GM13977 (cell line): ENCODE measurements at regions not wholly inside any gene's neighbourhood (a gene's known extent, or its start where the extent isn't known, plus 50 kb on each side); places are given as distances from the start of the nearest gene placed in this dataset.

Source experiments
- DNase-seq: peaks from one replicate; pipeline ENCODE4 v3.0.0; 2012; ENCODE audit warnings: low spot score
- in situ Hi-C: fragments of 300-500 bp; cut with MboI; formaldehyde crosslinking; loops from one replicate; pipeline ENCODE4 v1.12.0; 2022; ENCODE audit warnings: low sequenced_read_pairs, low pct_unique_long_range_greater_than_20kb, mixed read lengths, inconsistent platforms; ENCODE audit not compliant: unreplicated experiment
- TF ChIP-seq, protein P1 (sequence below): IDR thresholded peaks from 2 replicates; pipeline ENCODE4 v1.5.1; 2012; ENCODE audit warnings: mild to moderate bottlenecking, control low read depth; ENCODE audit not compliant: insufficient read depth; ENCODE audit errors: extremely low read depth, missing control alignments

DNA sequence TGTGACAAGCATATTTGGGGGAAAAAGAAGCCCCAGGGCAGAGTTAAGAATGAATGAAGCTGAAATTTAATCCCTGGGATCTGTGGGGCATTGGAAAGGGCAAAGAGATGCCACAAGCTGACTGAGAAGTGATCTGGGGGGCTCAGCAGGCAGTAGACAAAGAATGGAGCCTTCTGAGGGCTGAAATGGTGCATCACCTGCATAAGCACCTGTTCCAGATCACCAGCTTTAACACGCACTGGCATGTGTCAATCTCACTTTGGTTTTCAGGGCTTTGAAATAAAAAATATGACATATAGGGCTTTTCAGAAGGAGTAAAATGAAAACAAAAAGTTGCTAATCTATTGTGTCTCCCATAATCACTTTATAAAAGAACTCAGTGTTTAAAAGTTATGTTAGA is 210.8 kb upstream of the ARHGEF26 start:
- DNase-seq, result no peak
- TF ChIP-seq, protein P1, sequence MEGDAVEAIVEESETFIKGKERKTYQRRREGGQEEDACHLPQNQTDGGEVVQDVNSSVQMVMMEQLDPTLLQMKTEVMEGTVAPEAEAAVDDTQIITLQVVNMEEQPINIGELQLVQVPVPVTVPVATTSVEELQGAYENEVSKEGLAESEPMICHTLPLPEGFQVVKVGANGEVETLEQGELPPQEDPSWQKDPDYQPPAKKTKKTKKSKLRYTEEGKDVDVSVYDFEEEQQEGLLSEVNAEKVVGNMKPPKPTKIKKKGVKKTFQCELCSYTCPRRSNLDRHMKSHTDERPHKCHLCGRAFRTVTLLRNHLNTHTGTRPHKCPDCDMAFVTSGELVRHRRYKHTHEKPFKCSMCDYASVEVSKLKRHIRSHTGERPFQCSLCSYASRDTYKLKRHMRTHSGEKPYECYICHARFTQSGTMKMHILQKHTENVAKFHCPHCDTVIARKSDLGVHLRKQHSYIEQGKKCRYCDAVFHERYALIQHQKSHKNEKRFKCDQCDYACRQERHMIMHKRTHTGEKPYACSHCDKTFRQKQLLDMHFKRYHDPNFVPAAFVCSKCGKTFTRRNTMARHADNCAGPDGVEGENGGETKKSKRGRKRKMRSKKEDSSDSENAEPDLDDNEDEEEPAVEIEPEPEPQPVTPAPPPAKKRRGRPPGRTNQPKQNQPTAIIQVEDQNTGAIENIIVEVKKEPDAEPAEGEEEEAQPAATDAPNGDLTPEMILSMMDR, result no peak
- in situ Hi-C loops, result no loop called here

GRCh38 chr3:153911116-153911515 is 210.1 kb upstream of the ARHGEF26 start:
- no peak for DNase-seq
- in situ Hi-C loops, result no loop called here
- TF ChIP-seq, protein P1, result no peak

DNA sequence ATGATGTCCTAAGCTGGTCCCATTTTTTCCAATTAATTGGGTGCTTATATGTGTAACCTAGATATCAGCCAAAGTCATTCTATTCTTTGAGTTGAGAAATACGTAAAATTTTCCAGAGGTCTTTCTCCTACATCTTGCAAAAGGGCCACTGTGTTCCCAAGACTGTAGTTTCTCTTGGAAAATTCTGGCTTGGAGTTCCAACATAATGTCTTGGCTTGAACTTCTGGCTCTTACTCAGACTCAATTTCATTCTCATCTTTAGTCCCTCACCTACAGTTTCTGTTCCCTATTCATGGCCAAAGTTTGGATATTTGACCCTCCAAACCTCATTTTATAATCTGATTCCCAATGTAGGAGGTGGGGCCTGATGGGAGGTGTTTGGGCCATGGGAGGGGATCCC is 201.4 kb upstream of the ARHGEF26 start:
- in situ Hi-C loops, result no loop called here
- TF ChIP-seq, protein P1, result no peak
- DNase-seq, result no peak

DNA sequence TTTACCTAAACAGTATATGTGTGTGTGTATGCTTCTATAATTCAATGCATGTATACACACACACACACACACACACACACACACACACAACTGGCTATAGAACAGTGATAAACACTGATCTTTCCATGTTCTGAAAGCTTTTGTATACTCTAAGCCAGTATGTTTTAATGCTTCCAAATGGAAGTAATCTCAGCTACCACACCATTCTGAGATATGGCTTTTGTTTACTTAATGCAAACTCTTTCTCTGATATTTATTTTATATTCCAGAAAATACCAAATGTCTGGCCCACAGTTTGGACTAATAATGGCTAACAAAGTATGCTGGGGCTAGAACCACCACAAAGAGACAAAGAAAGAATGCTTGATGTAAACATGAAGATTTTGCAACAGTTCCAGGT is 199.4 kb upstream of the ARHGEF26 start:
- in situ Hi-C loops, result no loop called here
- no peak for DNase-seq
- TF ChIP-seq, protein P1, result no peak

- in situ Hi-C loops, result no loop called here
- DNase-seq, result no peak
- TF ChIP-seq, protein P1, result no peak
These were observed 195.2 kb upstream of the ARHGEF26 start for GRCh38 chr3:153925841-153926514.

DNA sequence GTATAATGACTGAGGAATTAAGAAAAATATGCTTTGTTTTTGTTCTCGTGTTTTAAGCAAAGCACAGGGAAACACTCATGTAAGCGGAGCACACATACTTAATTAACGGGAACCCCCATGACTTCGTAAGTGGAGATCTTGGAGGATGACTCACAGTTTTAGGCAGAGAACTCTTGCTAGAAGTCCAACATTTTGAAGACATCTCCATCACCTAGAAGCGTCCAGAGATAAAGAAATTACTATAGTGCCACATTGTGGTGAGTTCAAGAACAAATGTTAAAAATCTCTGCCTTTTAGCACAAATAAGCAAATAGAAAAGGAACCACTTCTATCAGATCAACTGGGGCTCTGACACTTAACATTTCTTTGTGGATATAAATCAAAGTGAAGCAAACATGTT is 194.1 kb upstream of the ARHGEF26 start:
- in situ Hi-C loops, result no loop called here
- TF ChIP-seq, protein P1, result peak; percentile 11
- DNase-seq, result no peak
